PC-3 (cell line): ENCODE measurements at regions not wholly inside any gene's neighbourhood (a gene's known extent, or its start where the extent isn't known, plus 50 kb on each side); places are given as distances from the start of the nearest gene placed in this dataset.

ENCODE experiments used
- ATAC-seq: fragments of 200-7000 bp; cut with Tn5 transposase; 2 replicates; pipeline ENCODE4 v1.9.1; 2020; ENCODE audit warnings: mild to moderate bottlenecking, moderate library complexity
- BruUV-seq: library from RNA; stranded (reverse); fragments of 400-500 nt; replicated peaks from 2 replicates; lab custom pipeline; 2021; lab: Mats Ljungman, UMichigan
- CTCF ChIA-PET: fragments of 300-600 bp; sonication (Branson Sonifier 250); formaldehyde crosslinking; loops from one replicate; lab custom pipeline; 2022; ENCODE audit warnings: antibody characterized with exemption; lab: Charles Lee
- POLR2A ChIA-PET: fragments of 300-600 bp; sonication (Branson Sonifier 250); formaldehyde crosslinking; loops from one replicate; lab custom pipeline; 2022; ENCODE audit warnings: antibody characterized with exemption; ENCODE audit not compliant: unreplicated experiment; lab: Charles Lee
- DNase-seq: peaks from one replicate; pipeline ENCODE4 v3.0.0-alpha.2; 2015
- H2AFZ ChIP-seq: fragments of 300-600 bp; sonication (generic); 2 replicates; pipeline ENCODE4 v1.6.0; 2016; ENCODE audit warnings: antibody characterized with exemption, low read length
- H3F3A ChIP-seq: fragments of 300-600 bp; sonication (generic); one replicate; pipeline ENCODE4 v1.6.0; 2017; ENCODE audit warnings: antibody characterized with exemption, low read length, control low read depth, mild to moderate bottlenecking; ENCODE audit not compliant: unreplicated experiment
- H3K27ac ChIP-seq: fragments of 300-600 bp; sonication (generic); 2 replicates; pipeline ENCODE4 v1.5.1; 2016; ENCODE audit warnings: mild to moderate bottlenecking, low read length
- H3K27me3 ChIP-seq: fragments of 300-600 bp; sonication (generic); 2 replicates; pipeline ENCODE4 v1.6.1; 2016; ENCODE audit warnings: low read length, mixed read lengths
- H3K36me3 ChIP-seq: fragments of 300-600 bp; sonication (generic); 2 replicates; pipeline ENCODE4 v1.6.1; 2016; ENCODE audit warnings: low read depth, mixed run types, low read length, mixed read lengths
- H3K4me1 ChIP-seq: fragments of 300-600 bp; sonication (generic); 2 replicates; pipeline ENCODE4 v1.5.1; 2016; ENCODE audit warnings: low read length; ENCODE audit not compliant: insufficient read depth
- H3K4me2 ChIP-seq: fragments of 300-600 bp; sonication (generic); 2 replicates; pipeline ENCODE4 v1.6.0; 2016; ENCODE audit warnings: low read length
- H3K4me3 ChIP-seq: fragments of 300-600 bp; sonication (generic); 2 replicates; pipeline ENCODE4 v1.5.1; 2016; ENCODE audit warnings: mild to moderate bottlenecking, low read length, mixed read lengths
- H3K79me2 ChIP-seq: fragments of 300-600 bp; sonication (generic); 2 replicates; pipeline ENCODE4 v1.6.1; 2017; ENCODE audit warnings: low read length, mixed read lengths
- H3K9ac ChIP-seq: fragments of 300-600 bp; sonication (generic); 2 replicates; pipeline ENCODE4 v1.6.0; 2016; ENCODE audit warnings: mild to moderate bottlenecking, low read length
- H3K9me2 ChIP-seq: fragments of 300-600 bp; sonication (generic); replicated peaks from 2 replicates; pipeline ENCODE4 v1.6.1; 2016; ENCODE audit warnings: mixed run types, low read length, mixed read lengths
- H3K9me3 ChIP-seq: fragments of 300-600 bp; sonication (generic); 2 replicates; pipeline ENCODE4 v1.6.1; 2016; ENCODE audit warnings: low read length, mixed read lengths
- H4K20me1 ChIP-seq: fragments of 300-600 bp; sonication (generic); 2 replicates; pipeline ENCODE4 v1.6.1; 2016; ENCODE audit warnings: low read length, mixed read lengths
- EZH2 ChIP-seq: fragments of 300-600 bp; sonication (generic); IDR thresholded peaks from one replicate; pipeline ENCODE4 v1.6.1; 2017; ENCODE audit warnings: antibody characterized with exemption, mild to moderate bottlenecking, low read length; ENCODE audit not compliant: unreplicated experiment
- EZH2phosphoT487 ChIP-seq: fragments of 300-600 bp; sonication (generic); IDR thresholded peaks from 2 replicates; pipeline ENCODE4 v1.6.1; 2018; ENCODE audit warnings: mild to moderate bottlenecking, antibody characterized with exemption, low read length, borderline replicate concordance
- intact Hi-C: fragments of 100-400 bp; cut with micrococcal nuclease; formaldehyde crosslinking; loops from 2 replicates; pipeline ENCODE4 v1.9.0; 2023
- TF ChIP-seq, protein P1 (sequence below): fragments of 300-600 bp; sonication (generic); conservative IDR thresholded peaks from 2 replicates; pipeline ENCODE4 v1.5.1; 2017; ENCODE audit warnings: antibody characterized with exemption, low read depth, mild to moderate bottlenecking, low read length

DNA sequence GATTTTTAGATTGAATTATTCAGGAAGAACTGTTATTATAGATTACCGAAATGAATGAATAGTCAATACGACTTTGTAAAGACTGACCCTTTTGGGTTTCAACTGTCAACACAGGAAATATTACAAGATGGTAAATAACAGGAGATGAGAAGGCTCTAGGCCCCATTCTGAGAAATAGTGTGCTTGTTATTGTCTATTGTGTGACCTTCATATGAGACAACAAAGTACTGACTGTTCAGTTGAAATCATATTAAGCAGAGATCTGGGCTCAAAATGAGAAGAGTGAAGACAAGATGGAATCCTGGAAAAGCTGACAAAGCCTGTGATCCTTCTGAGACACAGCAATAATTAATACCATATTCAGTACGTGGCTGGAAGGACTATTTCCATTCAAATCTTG lies 503.8 kb downstream of the INHBA start:
- Histone ChIP-seq H3K9me3 (no peaks in the 10 kb centered on the region), H3F3A (no peaks in the 10 kb centered on the region), H2AFZ (no peak overlapping the region), H4K20me1 (no peaks in the 10 kb centered on the region), H3K9me2 (no peaks in the 10 kb centered on the region), H3K4me2 (no peak overlapping the region), H3K79me2 (no peaks in the 10 kb centered on the region), H3K4me3 (no peak overlapping the region), H3K36me3 (no peaks in the 10 kb centered on the region), H3K27ac (no peak overlapping the region), H3K9ac (no peak overlapping the region), H3K27me3 (no peaks in the 10 kb centered on the region), H3K4me1 (peaks cover 3% of the 10 kb centered on the region; the same call in 1 of the 2 replicates)
- ChIA-PET CTCF (no interaction called here), POLR2A (no interaction called here)
- BruUV-seq: no TSS peak
- intact Hi-C loops: no loop called here
- ATAC-seq: no peak
- TF ChIP-seq EZH2: no peak
- TF ChIP-seq, protein P1, sequence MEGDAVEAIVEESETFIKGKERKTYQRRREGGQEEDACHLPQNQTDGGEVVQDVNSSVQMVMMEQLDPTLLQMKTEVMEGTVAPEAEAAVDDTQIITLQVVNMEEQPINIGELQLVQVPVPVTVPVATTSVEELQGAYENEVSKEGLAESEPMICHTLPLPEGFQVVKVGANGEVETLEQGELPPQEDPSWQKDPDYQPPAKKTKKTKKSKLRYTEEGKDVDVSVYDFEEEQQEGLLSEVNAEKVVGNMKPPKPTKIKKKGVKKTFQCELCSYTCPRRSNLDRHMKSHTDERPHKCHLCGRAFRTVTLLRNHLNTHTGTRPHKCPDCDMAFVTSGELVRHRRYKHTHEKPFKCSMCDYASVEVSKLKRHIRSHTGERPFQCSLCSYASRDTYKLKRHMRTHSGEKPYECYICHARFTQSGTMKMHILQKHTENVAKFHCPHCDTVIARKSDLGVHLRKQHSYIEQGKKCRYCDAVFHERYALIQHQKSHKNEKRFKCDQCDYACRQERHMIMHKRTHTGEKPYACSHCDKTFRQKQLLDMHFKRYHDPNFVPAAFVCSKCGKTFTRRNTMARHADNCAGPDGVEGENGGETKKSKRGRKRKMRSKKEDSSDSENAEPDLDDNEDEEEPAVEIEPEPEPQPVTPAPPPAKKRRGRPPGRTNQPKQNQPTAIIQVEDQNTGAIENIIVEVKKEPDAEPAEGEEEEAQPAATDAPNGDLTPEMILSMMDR: no peak
- no peak for TF ChIP-seq EZH2phosphoT487
- DNase-seq: no peak

- Histone ChIP-seq H3K9ac (no peak overlapping the region), H3K27me3 (no peaks in the 10 kb centered on the region), H3K9me3 (no peaks in the 10 kb centered on the region), H4K20me1 (no peaks in the 10 kb centered on the region), H3K27ac (no peak overlapping the region), H3K36me3 (no peaks in the 10 kb centered on the region), H3K4me3 (no peak overlapping the region), H2AFZ (no peak overlapping the region), H3F3A (no peaks in the 10 kb centered on the region), H3K9me2 (no peaks in the 10 kb centered on the region), H3K79me2 (no peaks in the 10 kb centered on the region), H3K4me2 (no peak overlapping the region), H3K4me1 (no peaks in the 10 kb centered on the region)
- CTCF ChIA-PET: no interaction called here
- BruUV-seq: no TSS peak
- intact Hi-C loops: no loop called here
- POLR2A ChIA-PET: no interaction called here
- DNase-seq (no peak), ATAC-seq (no peak)
- TF ChIP-seq EZH2phosphoT487 (no peak), EZH2 (no peak)
- TF ChIP-seq, protein P1: no peak
These were observed 504.4 kb downstream of the INHBA start for GRCh38 chr7:41198502-41198901.

DNA sequence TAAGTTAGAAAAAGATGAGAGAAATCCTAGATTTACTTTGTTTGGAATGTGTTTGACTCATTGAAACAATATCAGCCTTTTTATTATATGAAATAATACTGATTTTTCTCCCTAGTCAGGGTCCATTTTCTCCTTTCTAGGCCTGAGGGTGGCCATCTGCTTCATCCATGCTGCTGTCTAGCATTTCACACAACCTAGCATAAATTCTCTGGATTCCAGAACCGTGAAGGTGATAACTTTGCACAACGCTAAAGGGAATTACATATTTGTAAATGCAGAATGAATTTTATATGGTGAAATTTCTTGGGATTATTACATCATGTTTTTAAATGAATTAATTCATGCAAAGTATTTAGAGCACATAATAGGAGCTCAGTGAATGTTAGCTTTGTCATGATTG lies 505.1 kb downstream of the INHBA start:
- ChIA-PET CTCF (no interaction called here), POLR2A (no interaction called here)
- intact Hi-C loops: no loop called here
- H3K27me3 ChIP-seq: no peaks in the 10 kb centered on the region
- no peak overlapping the region for H3K27ac ChIP-seq
- ATAC-seq (no peak), DNase-seq (no peak)
- no peak overlapping the region for H3K4me2 ChIP-seq
- H3K9me2 ChIP-seq: no peaks in the 10 kb centered on the region
- no peaks in the 10 kb centered on the region for H3K36me3 ChIP-seq
- no peaks in the 10 kb centered on the region for H4K20me1 ChIP-seq
- no TSS peak for BruUV-seq
- no peak overlapping the region for H2AFZ ChIP-seq
- H3K9ac ChIP-seq: no peak overlapping the region
- no peaks in the 10 kb centered on the region for H3K9me3 ChIP-seq
- no peak overlapping the region for H3K4me3 ChIP-seq
- H3K4me1 ChIP-seq: no peaks in the 10 kb centered on the region
- no peaks in the 10 kb centered on the region for H3K79me2 ChIP-seq
- TF ChIP-seq EZH2: no peak
- TF ChIP-seq, protein P1: no peak
- TF ChIP-seq EZH2phosphoT487: no peak
- no peaks in the 10 kb centered on the region for H3F3A ChIP-seq
